Endodermal cell (in vitro differentiated cells): ENCODE measurements at regions not wholly inside any gene's neighbourhood (a gene's known extent, or its start where the extent isn't known, plus 50 kb on each side); places are given as distances from the start of the nearest gene placed in this dataset.
"Not testable (repeated sequence)": the region's sequence is repeated elsewhere in the genome, so short reads cannot be mapped to it uniquely, and the experiment has no call there.

Experiments
- DNase-seq: peaks from one replicate; pipeline ENCODE4 v3.0.0-alpha.2; 2017
- H3K27ac ChIP-seq: 2 replicates; pipeline ENCODE4 v1.5.1; 2013; ENCODE audit warnings: mild to moderate bottlenecking, low read depth, low read length, moderate library complexity
- H3K27me3 ChIP-seq: 2 replicates; pipeline ENCODE4 v1.6.1; 2013; ENCODE audit warnings: mild to moderate bottlenecking, low read length, moderate library complexity; ENCODE audit not compliant: insufficient read depth, control insufficient read depth, poor library complexity, severe bottlenecking
- H3K36me3 ChIP-seq: 2 replicates; pipeline ENCODE4 v1.7.0; 2013; ENCODE audit warnings: mild to moderate bottlenecking, low read length, moderate library complexity; ENCODE audit not compliant: control insufficient read depth, insufficient read depth
- H3K4me1 ChIP-seq: one replicate; pipeline ENCODE4 v1.7.0; 2013; ENCODE audit warnings: low read length; ENCODE audit not compliant: control insufficient read depth, insufficient read depth
- H3K4me3 ChIP-seq: 2 replicates; pipeline ENCODE4 v1.5.1; 2013; ENCODE audit warnings: mild to moderate bottlenecking, low read length, moderate library complexity
- H3K9ac ChIP-seq: 2 replicates; pipeline ENCODE4 v1.6.1; 2013; ENCODE audit warnings: mild to moderate bottlenecking, low read length, moderate library complexity; ENCODE audit not compliant: poor library complexity, severe bottlenecking; ENCODE audit errors: extremely low read depth
- H3K9me3 ChIP-seq: 2 replicates; pipeline ENCODE4 v1.6.1; 2013; ENCODE audit warnings: mild to moderate bottlenecking, low read length, moderate library complexity; ENCODE audit not compliant: control insufficient read depth
- H3K27ac Mint-ChIP-seq: 2 replicates; pipeline ENCODE4 v1.8.0; 2020; ENCODE audit warnings: mixed read lengths
- H3K27me3 Mint-ChIP-seq: 2 replicates; pipeline ENCODE4 v1.8.0; 2021; ENCODE audit warnings: mild to moderate bottlenecking, mixed read lengths; ENCODE audit not compliant: insufficient read depth
- H3K36me3 Mint-ChIP-seq: 2 replicates; pipeline ENCODE4 v1.8.0; 2020; ENCODE audit warnings: low read depth, mixed read lengths
- H3K4me1 Mint-ChIP-seq: 2 replicates; pipeline ENCODE4 v1.8.0; 2020; ENCODE audit warnings: mixed read lengths
- H3K4me3 Mint-ChIP-seq: 2 replicates; pipeline ENCODE4 v1.8.0; 2020; ENCODE audit warnings: mild to moderate bottlenecking, moderate library complexity, mixed read lengths
- H3K9me3 Mint-ChIP-seq: 2 replicates; pipeline ENCODE4 v1.8.0; 2020; ENCODE audit warnings: mild to moderate bottlenecking, mixed read lengths
- CTCF ChIP-seq: fragments of 200-600 bp; sonication (generic); conservative IDR thresholded peaks from 2 replicates; pipeline ENCODE4 v1.5.0; 2021; ENCODE audit warnings: antibody characterized with exemption, mild to moderate bottlenecking
- WGBS, 2 experiments: methylation state at CpG; one replicate each; pipeline versions ENCODE4 v1.1.5 to v1.1.7; 2013; ENCODE audit warnings: missing lambda C conversion rate in 2 of 2, mixed read lengths in 1 of 2; ENCODE audit not compliant: insufficient coverage in 1 of 2, insufficient read length in 1 of 2; 5-methylcytosine and 5-hydroxymethylcytosine counted together

DNA sequence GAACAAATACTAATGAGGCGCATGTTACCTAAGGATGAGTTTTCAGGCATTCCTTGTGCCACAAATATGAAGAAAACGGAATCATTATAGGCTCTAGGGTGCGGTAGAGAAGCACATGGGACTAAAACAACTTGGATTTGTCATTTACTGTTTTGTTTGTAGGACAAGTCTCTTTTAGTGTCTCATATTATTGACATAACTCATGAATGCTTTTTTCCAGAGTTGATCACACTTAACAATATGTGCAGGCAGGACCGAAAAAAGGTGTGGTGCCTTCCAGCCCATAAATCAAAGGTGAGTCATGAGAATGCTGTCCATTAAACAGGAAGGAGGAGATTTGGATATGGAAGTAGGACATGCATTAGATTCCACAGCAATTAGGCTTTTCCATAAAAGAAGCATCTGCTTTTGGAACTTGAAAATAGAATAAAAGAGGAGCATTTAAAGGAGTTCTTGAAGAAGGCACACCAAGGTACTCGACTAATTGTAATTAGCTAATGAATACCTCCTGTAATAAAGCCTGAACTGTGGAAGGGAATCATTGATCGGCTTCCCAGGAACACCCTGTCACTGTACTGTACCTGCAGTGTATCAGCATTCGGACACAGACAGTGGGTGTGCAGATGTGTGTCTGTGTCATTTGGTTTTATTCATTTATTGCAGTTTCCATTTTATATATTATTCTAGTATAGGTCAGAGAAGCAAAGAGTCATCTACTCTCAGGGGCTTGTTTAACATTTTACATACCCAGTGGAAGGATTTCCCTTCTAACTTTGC lies 119.7 kb upstream of the KLF14 start:
- Histone ChIP-seq H3K27me3 (no peaks in the 10 kb centered on the region), H3K9me3 (peaks cover 24% of the 10 kb centered on the region), H3K36me3 (no peaks in the 10 kb centered on the region), H3K27ac (no peak overlapping the region), H3K9ac (no peak overlapping the region), H3K4me3 (no peak overlapping the region), H3K4me1 (no peaks in the 10 kb centered on the region)
- Mint-ChIP-seq H3K4me1 (no peaks in the 10 kb centered on the region), H3K9me3 (peaks cover 22% of the 10 kb centered on the region), H3K27me3 (no peaks in the 10 kb centered on the region), H3K27ac (no peak overlapping the region), H3K4me3 (no peak overlapping the region), H3K36me3 (no peaks in the 10 kb centered on the region)
- no peak for DNase-seq
- WGBS, 2 experiments, result 94 to 95% methylated on average over 5 to 7 of the region's 7 CpGs
- no peak for TF ChIP-seq CTCF

DNA sequence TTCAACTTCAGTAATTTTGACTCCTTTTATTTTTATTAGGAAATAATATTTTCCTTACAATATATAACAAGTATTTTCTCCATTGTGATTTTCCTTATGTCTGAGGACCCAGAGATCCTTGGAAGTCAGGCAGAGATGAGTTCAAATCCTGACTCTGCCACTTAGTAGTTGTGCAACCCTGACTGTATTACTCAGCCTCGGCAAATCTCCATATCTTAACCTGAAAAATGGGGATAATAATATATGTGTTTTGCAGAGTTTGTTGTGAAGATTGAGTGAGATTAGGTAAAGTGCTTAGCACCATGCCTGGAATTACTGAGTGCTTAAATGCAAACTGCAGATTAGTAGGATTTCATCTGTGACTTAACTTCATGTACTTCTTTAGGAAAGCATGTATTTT lies 120.5 kb upstream of the KLF14 start:
- Mint-ChIP-seq H3K4me3 (no peak overlapping the region), H3K4me1 (no peaks in the 10 kb centered on the region)
- whole genome bisulfite sequencing, 2 experiments, result 82% methylated on average over 1 of the region's 1 CpG; no CpG with 5 or more reads in 1 of the 2 experiments

GRCh38 chr7:130856866-130857265 lies 122.9 kb upstream of the KLF14 start:
- H3K4me3 ChIP-seq, result no peak overlapping the region
- no peak for TF ChIP-seq CTCF
- no peaks in the 10 kb centered on the region for H3K27me3 ChIP-seq
- no peaks in the 10 kb centered on the region for H3K36me3 ChIP-seq
- Mint-ChIP-seq H3K27ac (no peak overlapping the region), H3K9me3 (peaks cover 50% of the 10 kb centered on the region), H3K4me3 (no peak overlapping the region), H3K4me1 (no peaks in the 10 kb centered on the region), H3K36me3 (peaks cover 2% of the 10 kb centered on the region), H3K27me3 (peaks cover 3% of the 10 kb centered on the region)
- peaks cover 27% of the 10 kb centered on the region for H3K9me3 ChIP-seq
- no peak overlapping the region for H3K9ac ChIP-seq
- no peak for DNase-seq
- H3K27ac ChIP-seq, result no peak overlapping the region
- H3K4me1 ChIP-seq, result no peaks in the 10 kb centered on the region

More for the DNA sequence above, 120.5 kb upstream of the KLF14 start:
- Histone ChIP-seq H3K9me3 (peaks cover 24% of the 10 kb centered on the region), H3K4me1 (no peaks in the 10 kb centered on the region), H3K36me3 (no peaks in the 10 kb centered on the region), H3K4me3 (no peak overlapping the region), H3K27me3 (no peaks in the 10 kb centered on the region), H3K27ac (no peak overlapping the region), H3K9ac (no peak overlapping the region)
- DNase-seq, result no peak
- peaks cover under 1% of the 10 kb centered on the region for H3K36me3 Mint-ChIP-seq
- H3K27me3 Mint-ChIP-seq, result peaks cover 2% of the 10 kb centered on the region
- no peak overlapping the region for H3K27ac Mint-ChIP-seq
- no peak for TF ChIP-seq CTCF
- peaks cover 27% of the 10 kb centered on the region for H3K9me3 Mint-ChIP-seq

GRCh38 chr7:130860832-130861231 lies 126.8 kb upstream of the KLF14 start:
- not testable (repeated sequence) for H3K36me3 Mint-ChIP-seq, H3K27ac Mint-ChIP-seq, H3K27me3 ChIP-seq, H3K4me3 Mint-ChIP-seq, H3K27me3 Mint-ChIP-seq, H3K4me1 Mint-ChIP-seq, DNase-seq, H3K36me3 ChIP-seq, H3K9ac ChIP-seq, H3K4me1 ChIP-seq, H3K4me3 ChIP-seq, H3K27ac ChIP-seq
- peaks cover 27% of the 10 kb centered on the region for H3K9me3 ChIP-seq
- WGBS, 2 experiments, result 83 to 94% methylated on average over 1 to 2 of the region's 2 CpGs
- H3K9me3 Mint-ChIP-seq, result peaks cover 54% of the 10 kb centered on the region
